HG02943 (cell line): ENCODE measurements at regions not wholly inside any gene's neighbourhood (a gene's known extent, or its start where the extent isn't known, plus 50 kb on each side); places are given as distances from the start of the nearest gene placed in this dataset.

Experiments used
- ATAC-seq: cut with Tn5 transposase; IDR thresholded peaks from one replicate; pipeline ENCODE4 v1.9.1; 2021; ENCODE audit warnings: mild to moderate bottlenecking, low read depth, moderate library complexity; ENCODE audit not compliant: unreplicated experiment

DNA sequence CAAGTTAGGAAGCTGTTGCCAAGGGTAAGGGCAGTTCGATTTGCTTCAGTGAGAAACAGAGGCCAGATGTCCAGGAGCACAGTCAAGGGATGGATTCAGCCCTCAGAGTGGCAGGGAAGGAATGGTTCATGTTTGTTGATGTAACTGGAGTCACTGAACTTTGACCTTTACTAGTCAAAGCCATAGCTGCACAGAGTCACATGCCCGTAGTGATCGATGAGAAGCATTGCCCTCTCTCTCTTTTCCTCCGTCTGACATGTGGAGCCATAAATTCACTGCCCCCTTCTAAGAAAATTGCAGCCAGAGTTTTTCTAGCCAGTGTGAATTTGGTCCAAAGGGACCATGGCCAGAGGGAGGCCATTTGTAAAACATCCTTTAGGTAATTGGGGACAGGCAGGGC lies 124.1 kb upstream of the MTNR1B start:
- ATAC-seq: no peak

DNA sequence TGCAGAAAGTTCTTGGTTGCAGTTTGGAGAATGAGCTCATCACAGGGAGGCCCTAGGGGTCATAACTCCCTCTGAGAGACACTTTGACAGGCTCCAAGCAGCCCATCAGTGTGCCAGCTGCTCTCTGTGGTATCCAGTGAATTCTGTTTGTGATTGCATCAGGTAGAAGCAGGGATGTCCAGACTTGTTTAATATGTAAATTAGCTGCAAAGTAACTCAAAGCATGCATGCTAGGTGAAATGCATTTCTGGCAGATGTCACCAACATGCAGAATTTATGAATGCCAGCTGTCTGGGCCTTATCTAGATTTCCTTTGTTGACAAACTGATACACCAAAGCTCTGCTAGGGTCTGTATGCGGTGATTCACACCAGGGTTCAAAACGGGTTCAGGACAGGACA lies 123.6 kb upstream of the MTNR1B start:
- no peak for ATAC-seq

DNA sequence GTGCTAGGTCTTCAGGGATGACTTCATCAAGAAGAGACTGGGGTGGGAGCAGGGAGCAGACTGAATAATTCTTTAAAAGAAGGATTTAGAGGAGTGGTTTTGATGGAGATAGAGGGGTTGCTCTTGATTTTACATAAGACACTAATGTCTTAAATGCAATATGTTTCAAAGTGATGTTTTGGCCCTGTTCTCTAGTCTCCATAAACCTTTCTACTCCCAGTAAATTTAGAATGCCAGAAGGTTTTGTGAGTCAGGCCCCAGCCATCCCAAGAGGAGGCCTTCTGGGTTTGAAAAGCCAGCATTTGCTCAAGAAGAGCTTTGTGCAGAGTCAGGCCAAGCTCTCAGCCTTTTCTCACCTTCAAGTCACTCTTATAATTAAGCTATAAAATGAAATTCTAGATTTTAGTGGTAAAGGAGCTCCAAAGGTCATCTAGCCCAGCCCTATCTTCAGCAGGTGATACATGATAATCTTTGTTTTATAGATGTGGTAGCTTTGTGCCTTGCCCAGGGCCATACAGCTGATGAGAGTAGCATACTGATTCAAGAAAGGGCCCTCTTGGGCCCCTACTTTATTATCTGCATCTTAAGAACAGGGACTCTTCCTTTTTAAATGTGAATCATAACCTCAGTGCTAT lies 122.8 kb upstream of the MTNR1B start:
- no peak for ATAC-seq

DNA sequence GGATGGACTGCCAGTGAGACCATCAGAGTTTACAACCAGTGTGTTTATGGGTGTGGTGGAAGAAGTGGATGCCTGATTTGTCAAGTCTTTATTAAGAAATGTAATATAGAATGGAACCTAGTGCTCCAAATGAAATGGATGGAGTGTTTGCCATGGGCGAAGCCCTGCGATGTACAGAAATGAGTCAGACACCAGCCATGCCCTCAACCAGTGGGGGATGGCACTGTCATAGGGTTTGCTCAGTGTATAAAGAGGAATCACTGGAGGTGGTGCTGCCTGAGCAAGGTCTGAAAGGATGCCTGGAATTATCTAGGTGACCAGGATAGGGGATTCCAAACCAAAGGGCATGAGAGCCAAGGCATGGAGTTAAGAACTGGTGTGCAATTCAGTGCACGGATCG lies 120.9 kb upstream of the MTNR1B start:
- ATAC-seq: no peak

DNA sequence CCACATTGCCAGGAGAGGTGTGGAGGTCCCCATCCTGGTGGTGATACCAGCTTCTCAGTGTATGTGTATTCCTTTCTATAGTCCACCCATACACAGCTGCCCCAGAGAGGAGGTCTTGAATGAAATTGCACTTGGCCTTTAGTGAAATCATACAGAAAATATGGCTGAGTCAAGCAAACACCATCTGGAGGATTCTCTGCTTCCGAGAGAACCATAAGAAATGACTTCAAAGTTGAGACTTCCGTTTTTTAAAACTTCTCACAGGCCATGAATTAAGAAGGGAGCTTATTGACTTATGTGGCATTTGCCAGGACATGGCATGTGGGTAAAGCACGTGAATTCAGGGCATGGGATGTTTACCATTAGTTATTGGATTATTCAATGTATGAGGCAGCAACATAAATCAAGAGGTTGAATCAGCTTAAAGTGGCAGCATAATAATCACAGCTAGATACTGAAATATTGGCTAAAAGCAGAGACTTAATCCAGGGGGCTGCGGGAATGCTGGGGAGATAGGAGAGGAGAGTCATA lies 119.1 kb upstream of the MTNR1B start:
- no peak for ATAC-seq

DNA sequence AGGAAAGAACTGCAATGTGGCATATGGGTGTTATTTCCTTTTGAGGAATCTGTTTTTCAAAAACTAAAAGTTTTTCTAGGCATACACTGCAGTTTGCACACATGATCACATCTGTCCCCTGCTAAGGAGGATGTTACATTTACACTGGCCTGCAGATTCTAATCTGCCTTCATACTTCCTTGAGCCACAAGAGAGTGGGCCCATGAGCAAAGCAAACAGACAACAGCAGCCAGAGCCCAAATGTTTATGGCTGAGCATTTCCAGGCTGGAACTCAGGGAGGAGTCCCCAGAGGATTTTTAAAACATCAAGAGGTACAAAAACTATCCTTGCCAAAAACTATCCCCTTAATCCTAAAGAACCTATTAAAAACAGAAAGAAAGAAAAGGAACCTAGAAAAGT lies 117.2 kb upstream of the MTNR1B start:
- no peak for ATAC-seq

DNA sequence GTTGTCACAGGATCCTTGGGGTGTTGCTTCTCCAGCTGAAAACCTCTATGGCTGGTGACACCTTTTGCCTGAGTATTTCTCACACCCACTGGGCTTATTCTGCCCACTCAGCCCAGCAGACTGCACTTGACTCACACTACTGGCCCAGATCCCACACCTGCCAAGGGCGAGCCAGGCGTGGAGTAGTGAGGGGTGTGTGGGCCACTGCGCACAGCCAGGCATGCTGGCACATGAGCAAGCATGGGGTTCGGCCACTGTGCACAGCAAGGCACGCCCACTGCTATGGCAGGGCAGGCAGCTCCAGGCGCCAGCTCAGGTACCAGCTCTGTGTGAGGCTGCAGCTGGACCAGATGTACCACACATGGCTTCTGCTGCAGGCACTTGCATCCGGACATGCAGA lies 116.5 kb upstream of the MTNR1B start:
- no peak for ATAC-seq

DNA sequence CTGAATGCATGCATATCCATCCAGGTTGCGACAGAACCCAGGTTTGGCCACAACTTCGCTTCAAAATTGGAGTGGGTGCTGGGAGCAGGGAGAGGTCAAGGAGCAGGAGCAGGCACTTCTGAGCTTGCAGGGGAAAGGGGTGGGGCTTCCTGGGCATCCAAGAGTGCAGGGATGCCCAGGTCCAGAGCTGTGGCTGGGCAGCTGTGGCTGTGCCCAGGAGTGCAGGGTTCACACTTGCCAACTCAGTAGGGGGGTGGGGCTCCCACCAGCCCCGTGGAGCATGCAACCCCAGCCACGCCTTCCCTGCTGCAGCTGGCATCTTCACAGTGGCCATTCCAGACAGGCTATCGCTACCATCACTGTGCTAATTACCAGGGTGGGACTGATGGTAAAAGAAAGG lies 115.3 kb upstream of the MTNR1B start:
- no peak for ATAC-seq

DNA sequence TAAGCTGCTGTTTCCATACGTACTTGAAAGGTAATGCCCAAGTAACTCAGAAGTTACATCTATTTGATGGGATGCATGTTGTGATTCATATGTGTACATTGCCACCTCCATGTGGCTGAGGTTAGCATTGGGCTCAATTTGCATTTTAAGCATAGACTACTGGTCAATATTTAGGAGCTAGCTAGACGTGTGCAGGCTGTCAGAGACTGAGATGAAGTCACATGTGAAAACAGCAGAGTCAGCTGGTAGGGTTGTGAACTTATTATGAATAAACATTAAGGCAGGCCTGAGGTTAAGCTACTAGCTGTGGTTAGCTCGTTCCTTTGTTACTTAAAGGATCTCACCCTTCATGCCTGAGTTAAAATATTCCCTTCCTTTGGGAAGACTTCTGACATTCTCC lies 114.5 kb upstream of the MTNR1B start:
- no peak for ATAC-seq

DNA sequence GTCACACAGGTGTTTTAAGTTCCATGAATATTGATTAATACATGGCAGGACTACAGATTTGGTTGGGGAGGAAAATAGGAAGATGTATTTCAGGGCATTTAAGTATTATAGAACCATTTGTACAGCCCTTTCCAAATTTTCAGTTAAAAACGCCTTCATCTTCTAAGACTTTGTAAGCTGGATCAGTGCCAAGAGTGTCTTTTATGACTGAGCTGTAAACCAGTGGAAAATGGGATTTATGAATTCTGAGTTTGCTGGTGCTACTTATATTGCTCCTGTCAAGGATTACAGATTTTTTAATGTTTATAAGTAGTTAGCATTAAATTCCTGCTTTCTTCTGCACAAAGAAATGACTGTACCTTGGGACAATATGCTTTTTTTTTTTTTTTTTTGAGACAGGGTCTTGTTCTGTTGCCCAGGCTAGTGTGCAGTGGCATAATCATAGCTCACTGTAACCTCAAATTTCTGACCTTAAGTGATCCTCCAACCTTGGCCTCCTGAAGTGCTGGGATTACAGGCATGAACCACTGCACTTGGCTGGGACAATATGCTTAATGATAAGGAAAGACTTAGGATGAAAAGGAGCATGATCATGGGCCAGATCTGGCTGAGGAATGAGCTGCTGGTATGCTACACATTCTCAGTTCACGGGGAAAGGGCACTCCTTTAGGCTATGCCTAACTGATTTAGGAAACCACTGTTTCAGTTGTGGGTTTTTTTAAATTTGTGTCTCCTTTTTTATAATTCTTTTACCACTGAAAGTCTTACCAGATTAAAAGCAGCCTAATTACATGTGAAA lies 113.6 kb upstream of the MTNR1B start:
- ATAC-seq: no peak

DNA sequence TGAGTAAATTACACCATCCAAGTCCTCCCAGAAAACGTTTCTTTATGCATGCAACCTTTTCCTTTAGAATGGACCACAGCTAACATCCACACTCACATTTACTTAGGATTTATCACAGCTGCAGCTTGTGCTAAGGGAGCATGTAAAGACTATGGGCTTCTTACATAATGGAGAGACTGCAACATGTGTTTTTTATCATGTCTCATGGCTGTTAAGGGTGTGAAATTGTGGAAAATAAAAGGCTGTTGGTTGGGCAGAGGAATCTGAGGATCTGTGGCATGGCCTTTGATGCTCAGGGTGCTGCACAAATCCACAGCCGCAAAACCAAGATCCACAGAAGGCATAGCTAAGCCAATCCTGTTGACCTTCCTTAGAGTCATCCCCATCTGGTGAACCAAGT lies 112.0 kb upstream of the MTNR1B start:
- no peak for ATAC-seq

DNA sequence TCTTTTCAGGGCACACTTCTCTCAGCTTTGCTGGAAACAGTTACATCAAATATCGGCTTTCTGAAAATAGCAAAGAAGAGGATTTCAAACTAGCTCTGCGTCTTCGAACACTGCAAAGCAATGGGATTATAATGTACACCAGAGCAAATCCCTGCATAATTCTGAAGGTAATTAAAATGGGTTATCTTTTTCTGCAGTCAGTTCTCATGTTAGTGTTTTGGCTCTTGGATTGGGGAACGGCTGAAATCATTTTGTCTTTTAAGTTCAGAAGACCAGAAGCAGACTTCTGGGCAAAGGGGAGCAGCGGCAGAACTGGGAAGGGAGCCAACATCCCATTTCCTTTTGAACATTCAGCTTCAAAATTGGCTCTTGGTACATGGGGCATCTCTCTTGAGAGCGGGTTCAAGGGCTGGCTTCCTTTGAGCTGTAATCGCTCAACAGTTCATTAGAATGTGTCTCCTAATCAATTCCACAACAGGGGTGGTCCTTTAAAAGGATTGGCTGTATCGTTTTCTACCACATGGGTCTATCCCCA lies 110.2 kb upstream of the MTNR1B start:
- no peak for ATAC-seq

DNA sequence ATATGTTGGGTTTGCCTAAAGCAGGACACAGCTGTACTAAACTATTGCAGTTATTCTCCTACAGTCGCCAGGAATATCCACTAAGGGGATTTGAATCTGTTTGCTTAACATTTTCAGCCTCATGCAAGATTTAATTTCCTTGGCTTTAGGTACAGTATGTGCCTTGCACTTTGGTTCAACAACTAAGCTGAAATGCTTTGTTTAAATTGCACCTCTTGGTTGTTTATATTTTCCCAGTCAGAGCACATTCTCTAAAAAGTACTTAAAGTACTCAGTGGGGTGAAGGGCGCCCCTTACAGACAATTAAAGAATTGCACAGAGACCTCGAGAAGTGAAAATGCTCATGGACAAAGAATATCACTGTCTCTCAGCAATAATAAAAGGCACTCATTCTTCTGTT lies 107.8 kb upstream of the MTNR1B start:
- no peak for ATAC-seq

DNA sequence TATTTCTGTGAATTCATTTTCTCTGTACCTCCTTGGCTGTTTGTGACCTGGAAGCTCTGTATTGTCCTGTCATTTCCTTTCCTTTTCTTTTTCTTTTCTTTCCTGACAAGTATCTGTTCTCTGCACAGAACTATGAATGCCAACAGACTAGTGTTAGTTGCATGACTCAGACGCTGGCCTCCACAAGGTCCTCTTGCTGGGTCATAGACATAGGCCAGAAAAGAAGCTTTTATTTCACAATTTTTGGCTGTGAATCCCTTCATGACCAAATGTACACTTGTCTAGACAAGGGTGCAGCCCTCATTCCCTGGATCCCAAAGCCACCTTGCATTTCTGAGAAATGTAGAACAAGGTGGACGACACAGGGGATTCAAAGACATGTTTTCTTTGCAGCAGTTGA lies 104.1 kb upstream of the MTNR1B start:
- ATAC-seq: no peak

DNA sequence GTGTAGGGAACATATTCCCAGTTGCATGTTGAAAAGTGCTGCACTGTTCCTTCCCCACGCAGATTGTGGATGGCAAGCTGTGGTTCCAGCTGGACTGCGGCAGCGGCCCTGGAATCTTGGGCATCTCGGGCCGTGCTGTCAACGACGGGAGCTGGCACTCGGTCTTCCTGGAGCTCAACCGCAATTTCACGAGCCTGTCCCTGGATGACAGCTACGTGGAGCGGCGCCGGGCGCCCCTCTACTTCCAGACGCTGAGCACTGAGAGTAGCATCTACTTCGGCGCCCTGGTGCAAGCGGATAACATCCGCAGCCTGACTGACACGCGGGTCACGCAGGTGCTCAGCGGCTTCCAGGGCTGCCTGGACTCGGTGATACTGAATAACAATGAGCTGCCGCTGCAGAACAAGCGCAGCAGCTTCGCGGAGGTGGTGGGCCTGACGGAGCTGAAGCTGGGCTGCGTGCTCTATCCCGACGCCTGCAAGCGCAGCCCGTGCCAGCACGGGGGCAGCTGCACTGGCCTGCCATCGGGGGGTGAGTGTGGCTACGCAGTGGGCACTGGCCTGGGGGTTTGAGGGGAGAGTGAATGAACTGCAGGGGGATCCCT lies 102.7 kb upstream of the MTNR1B start:
- no peak for ATAC-seq

DNA sequence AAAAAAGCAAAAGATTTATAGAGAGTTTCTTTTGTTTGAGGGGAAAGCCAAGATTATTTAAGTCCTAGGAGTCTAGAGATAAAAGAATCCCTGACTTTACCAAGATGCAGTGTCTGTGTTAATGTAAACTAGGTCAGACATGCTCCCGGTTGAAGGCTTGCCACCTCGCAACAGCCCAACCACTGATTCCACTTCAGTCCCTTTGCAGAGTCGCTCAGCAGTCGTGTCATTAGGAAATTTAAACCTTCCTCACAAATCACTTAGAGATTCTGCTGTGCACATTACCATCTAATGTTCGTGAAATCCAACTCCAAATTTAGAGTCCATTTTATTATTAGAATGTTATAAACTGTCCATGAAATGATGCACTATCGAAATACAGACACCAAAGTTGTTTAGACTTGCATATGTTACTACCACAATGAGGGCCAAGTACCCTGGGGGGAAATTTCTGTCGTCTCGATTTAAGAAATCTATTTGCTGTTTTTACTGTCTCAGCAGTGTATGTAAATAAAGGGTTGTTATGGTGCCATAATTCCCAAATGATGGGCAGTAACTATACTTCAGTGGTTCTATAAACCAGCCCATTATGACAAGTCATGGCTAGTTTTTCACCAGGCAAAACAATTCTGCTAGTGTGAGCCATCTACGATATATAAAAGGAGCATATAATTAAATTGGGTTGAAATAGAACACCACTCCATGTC lies 101.4 kb upstream of the MTNR1B start:
- no peak for ATAC-seq

DNA sequence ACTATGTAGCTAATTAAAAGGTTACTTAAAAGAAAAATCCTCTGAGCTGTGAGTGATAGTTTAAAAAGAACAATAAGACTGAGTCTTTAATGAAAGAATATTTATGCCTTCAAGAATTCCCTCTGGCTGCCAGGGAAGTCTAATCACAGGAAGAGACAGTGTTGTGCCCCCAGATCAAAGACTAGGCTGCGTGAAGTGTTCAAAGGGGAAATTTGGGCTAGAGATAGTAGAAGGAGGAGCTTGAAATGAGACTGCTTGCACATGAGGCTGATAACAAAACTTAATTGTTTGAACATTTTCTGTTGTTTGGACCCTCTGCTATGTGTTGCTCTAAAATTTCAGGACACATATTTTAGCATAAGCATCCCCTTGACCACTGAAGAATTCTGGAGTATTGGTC lies 99.7 kb upstream of the MTNR1B start:
- ATAC-seq: no peak

DNA sequence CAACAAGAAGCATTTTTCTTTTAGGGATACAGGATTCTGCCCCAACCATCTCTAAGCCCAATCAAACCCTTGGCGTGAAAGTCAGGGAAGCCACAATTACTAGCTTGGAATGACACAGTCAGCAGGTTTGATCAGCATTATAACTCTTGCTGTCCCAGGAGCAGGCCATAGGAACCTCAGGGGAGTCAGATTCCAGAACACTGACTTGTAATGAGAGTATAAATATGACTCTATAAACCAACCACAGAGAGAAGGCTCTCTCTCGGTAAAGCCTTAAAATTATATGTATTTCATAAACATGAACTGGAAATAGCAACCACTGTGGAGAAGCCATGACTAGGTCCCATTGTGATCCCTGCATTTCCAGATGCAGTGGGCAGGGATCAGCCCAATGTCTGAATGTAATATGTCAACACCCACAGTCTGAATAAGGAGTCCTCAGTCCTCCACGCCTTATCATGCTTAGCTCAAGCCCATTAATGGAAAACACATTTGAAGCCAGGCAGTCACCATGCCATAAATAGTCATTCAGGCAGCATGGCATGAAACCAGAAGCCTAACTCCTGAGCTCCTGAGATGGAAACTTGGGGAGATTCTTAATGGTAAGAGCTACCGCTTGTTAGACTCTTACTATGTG lies 99.1 kb upstream of the MTNR1B start:
- ATAC-seq: no peak

DNA sequence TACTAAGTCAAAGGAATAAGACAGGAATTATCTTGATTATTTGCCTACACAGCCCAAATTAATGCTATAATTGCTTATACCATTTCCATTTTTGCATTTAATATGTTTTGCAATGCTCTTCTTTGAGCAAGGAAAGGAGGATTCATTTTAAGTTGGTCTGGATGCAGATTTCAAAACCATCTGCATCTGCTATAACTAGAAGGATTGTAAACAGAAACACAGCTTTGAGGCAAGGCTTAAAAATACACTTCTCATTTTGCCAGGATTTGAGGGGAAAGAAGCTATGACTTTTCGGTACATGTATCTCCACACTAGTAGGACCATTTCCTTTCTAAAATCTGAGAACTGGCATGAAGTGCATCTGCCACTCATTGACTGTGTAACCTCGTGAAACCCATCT lies 95.9 kb upstream of the MTNR1B start:
- no peak for ATAC-seq

DNA sequence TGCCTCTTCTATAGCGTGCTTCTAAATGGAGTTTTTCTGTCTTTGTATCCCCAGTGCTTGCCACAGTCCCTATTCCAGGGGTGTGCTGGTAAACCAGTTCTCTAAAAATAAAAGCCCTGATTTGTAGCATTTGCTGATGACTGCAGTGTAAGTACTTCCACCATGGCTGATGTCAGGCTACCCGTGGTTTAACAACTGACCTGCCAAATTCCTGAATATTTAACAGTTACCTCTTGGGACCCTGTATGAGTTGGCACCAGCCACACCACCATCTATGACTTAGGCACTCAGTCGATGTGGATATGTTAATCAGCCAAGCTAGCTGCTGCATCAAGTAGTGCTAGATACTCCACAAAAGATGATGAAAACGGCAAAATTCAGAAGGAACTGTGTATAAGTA lies 94.0 kb upstream of the MTNR1B start:
- ATAC-seq: no peak
